HG02798 (cell line): ENCODE measurements at regions not wholly inside any gene's neighbourhood (a gene's known extent, or its start where the extent isn't known, plus 50 kb on each side); places are given as distances from the start of the nearest gene placed in this dataset.

Experiments used
- ATAC-seq: cut with Tn5 transposase; IDR thresholded peaks from one replicate; pipeline ENCODE4 v1.9.1; 2021; ENCODE audit warnings: mild to moderate bottlenecking; ENCODE audit not compliant: unreplicated experiment, poor library complexity

- ATAC-seq = no peak
Measured at GRCh38 chr10:112053895-112054294, 129.7 kb downstream of the GPAM start.

- ATAC-seq = no peak
Measured at GRCh38 chr10:112054516-112054915, 129.0 kb downstream of the GPAM start.

GRCh38 chr10:112057072-112057471 is 126.5 kb downstream of the GPAM start:
- ATAC-seq = no peak

- ATAC-seq = no peak
Measured at GRCh38 chr10:112059220-112059619, 124.3 kb downstream of the GPAM start.

GRCh38 chr10:112071596-112072133 is 111.9 kb downstream of the GPAM start:
- no peak for ATAC-seq

- no peak for ATAC-seq
Measured at GRCh38 chr10:112078003-112078402, 105.6 kb downstream of the GPAM start.

GRCh38 chr10:112080231-112080630 is 103.3 kb downstream of the GPAM start:
- no peak for ATAC-seq

GRCh38 chr10:112082120-112082519 is 101.4 kb downstream of the GPAM start:
- no peak for ATAC-seq

GRCh38 chr10:112083472-112083871 is 100.1 kb downstream of the GPAM start:
- ATAC-seq = no peak

GRCh38 chr10:112087953-112088456 is 95.6 kb downstream of the GPAM start:
- ATAC-seq = no peak

- no peak for ATAC-seq
Measured at GRCh38 chr10:112091703-112092102, 91.9 kb downstream of the GPAM start.

- no peak for ATAC-seq
Measured at GRCh38 chr10:112092519-112092918, 91.0 kb downstream of the GPAM start.

- ATAC-seq = no peak
Measured at GRCh38 chr10:112094984-112095383, 88.6 kb downstream of the GPAM start.

- ATAC-seq = no peak
Measured at GRCh38 chr10:112095731-112096130, 87.8 kb downstream of the GPAM start.

- ATAC-seq = no peak
Measured at GRCh38 chr10:112098682-112099081, 84.9 kb downstream of the GPAM start.
